HEK293T (cell line): ENCODE measurements at regions not wholly inside any gene's neighbourhood (a gene's known extent, or its start where the extent isn't known, plus 50 kb on each side); places are given as distances from the start of the nearest gene placed in this dataset.

Experiments
- CTCF ChIA-PET: fragments of 350-600 bp; formaldehyde crosslinking; extraction: SDS; loops from one replicate; lab custom pipeline; 2021; ENCODE audit warnings: antibody characterized with exemption, inconsistent platforms; lab: Yijun Ruan, JAX
- POLR2A ChIA-PET: fragments of 350-600 bp; formaldehyde crosslinking; extraction: SDS; loops from one replicate; lab custom pipeline; 2020; ENCODE audit warnings: antibody characterized with exemption, inconsistent platforms; lab: Yijun Ruan, JAX
- DNase-seq: peaks from one replicate; pipeline ENCODE4 v3.0.0; 2012; ENCODE audit warnings: mixed read lengths; ENCODE audit errors: extremely low spot score
- ARNT ChIP-seq: fragments of 450-650 bp; IDR thresholded peaks from 2 replicates; pipeline ENCODE4 v1.6.1; 2017; ENCODE audit warnings: mild to moderate bottlenecking
- BHLHE40 ChIP-seq: fragments of 450-650 bp; IDR thresholded peaks from 2 replicates; pipeline ENCODE4 v1.6.1; 2016; ENCODE audit warnings: mild to moderate bottlenecking, moderate library complexity, borderline replicate concordance
- CTBP1 ChIP-seq: fragments of 450-650 bp; IDR thresholded peaks from 2 replicates; pipeline ENCODE4 v1.6.1; 2016; ENCODE audit warnings: borderline replicate concordance
- ELF4 ChIP-seq: fragments of 450-650 bp; IDR thresholded peaks from 2 replicates; pipeline ENCODE4 v1.6.1; 2017; ENCODE audit warnings: antibody characterized with exemption
- FOXA1 ChIP-seq: fragments of 450-650 bp; IDR thresholded peaks from 2 replicates; pipeline ENCODE4 v1.6.1; 2016; ENCODE audit warnings: mild to moderate bottlenecking
- FOXK2 ChIP-seq: fragments of 450-650 bp; IDR thresholded peaks from 2 replicates; pipeline ENCODE4 v1.6.1; 2016; ENCODE audit warnings: mild to moderate bottlenecking
- FOXM1 ChIP-seq: fragments of 450-650 bp; IDR thresholded peaks from 2 replicates; pipeline ENCODE4 v1.6.1; 2017; ENCODE audit warnings: mild to moderate bottlenecking, borderline replicate concordance
- HDGF ChIP-seq: fragments of 450-650 bp; IDR thresholded peaks from 2 replicates; pipeline ENCODE4 v1.6.1; 2017; ENCODE audit warnings: antibody characterized with exemption, borderline replicate concordance
- L3MBTL2 ChIP-seq: fragments of 450-650 bp; conservative IDR thresholded peaks from 2 replicates; pipeline ENCODE4 v1.6.1; 2016; ENCODE audit warnings: mild to moderate bottlenecking
- LEF1 ChIP-seq: fragments of 450-650 bp; IDR thresholded peaks from 2 replicates; pipeline ENCODE4 v1.6.1; 2017; ENCODE audit warnings: mild to moderate bottlenecking, borderline replicate concordance
- NFRKB ChIP-seq: fragments of 450-650 bp; IDR thresholded peaks from 2 replicates; pipeline ENCODE4 v1.6.1; 2016; ENCODE audit warnings: mild to moderate bottlenecking, moderate library complexity
- SP1 ChIP-seq: fragments of 450-650 bp; IDR thresholded peaks from 2 replicates; pipeline ENCODE4 v1.6.1; 2017
- SUZ12 ChIP-seq: fragments of 450-650 bp; IDR thresholded peaks from 2 replicates; pipeline ENCODE4 v1.6.1; 2016; ENCODE audit warnings: mild to moderate bottlenecking
- TARDBP ChIP-seq: fragments of 450-650 bp; IDR thresholded peaks from 2 replicates; pipeline ENCODE4 v1.6.1; 2016
- ZNF384 ChIP-seq: fragments of 450-650 bp; IDR thresholded peaks from 2 replicates; pipeline ENCODE4 v1.6.1; 2016
- TF ChIP-seq, protein P1 (sequence below): fragments of 450-650 bp; IDR thresholded peaks from 2 replicates; pipeline ENCODE4 v1.6.1; 2016

DNA sequence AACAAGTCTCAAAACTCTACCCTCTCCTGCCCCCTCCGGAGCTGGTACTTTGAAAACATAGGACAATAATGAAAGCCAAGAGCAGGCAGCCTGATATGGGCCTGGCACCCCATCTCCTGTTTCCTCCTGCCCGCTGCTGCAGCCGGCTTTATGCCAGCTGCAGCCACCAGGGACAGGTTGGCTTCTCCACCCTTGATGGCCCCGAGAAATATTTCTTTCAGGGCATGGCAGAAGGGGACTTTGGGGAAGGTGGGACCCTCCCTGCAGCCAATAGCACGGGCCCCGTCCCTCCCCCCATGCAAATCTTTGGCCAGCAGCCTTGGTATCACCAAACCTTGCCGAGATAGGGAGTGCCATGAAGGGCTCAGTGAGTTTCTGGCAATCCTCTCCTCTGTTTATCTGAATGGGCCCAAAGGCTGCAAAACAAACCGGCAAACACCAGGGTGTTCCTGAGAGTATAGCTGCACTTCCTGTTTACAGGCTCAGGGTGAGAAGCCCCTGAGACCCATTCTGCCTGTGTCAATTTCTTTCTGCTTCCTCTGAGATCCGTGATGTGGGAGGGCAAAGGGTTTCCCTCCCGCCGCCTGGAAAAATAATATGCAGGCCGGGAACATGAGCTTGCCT, 73.4 kb upstream of the BOD1 start:
- ChIA-PET CTCF (no interaction called here), POLR2A (no interaction called here)
- no peak for TF ChIP-seq CTBP1
- no peak for TF ChIP-seq SUZ12
- TF ChIP-seq ELF4: no peak
- TF ChIP-seq FOXK2: no peak
- no peak for TF ChIP-seq FOXA1
- TF ChIP-seq, protein P1, sequence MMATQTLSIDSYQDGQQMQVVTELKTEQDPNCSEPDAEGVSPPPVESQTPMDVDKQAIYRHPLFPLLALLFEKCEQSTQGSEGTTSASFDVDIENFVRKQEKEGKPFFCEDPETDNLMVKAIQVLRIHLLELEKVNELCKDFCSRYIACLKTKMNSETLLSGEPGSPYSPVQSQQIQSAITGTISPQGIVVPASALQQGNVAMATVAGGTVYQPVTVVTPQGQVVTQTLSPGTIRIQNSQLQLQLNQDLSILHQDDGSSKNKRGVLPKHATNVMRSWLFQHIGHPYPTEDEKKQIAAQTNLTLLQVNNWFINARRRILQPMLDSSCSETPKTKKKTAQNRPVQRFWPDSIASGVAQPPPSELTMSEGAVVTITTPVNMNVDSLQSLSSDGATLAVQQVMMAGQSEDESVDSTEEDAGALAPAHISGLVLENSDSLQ: no peak
- no peak for TF ChIP-seq ZNF384
- no peak for TF ChIP-seq SP1
- TF ChIP-seq NFRKB: no peak
- TF ChIP-seq ARNT: no peak
- DNase-seq: no peak

DNA sequence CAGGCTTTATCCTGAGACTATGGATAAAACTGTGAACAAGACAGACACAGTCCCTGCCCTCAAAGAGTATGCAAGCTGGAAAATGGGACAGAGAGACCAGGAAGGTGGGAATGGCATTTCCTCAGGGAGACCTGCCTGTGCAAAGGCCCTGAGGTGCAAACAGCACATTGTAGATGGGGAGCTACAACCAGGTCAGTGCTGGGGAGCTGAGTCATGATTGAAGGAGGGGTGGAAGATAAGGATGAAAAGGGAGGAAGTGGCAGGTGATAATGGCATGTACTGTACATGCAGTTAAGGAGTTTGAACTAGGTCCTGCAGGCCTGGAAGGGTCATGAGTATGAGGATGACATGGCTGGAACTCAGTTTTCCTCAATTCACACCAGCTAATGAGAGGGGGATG, 75.5 kb upstream of the BOD1 start:
- POLR2A ChIA-PET: no interaction called here
- no peak for DNase-seq
- CTCF ChIA-PET: no interaction called here
- TF ChIP-seq L3MBTL2 (no peak), SP1 (no peak), NFRKB (no peak), LEF1 (no peak), ARNT (no peak)

DNA sequence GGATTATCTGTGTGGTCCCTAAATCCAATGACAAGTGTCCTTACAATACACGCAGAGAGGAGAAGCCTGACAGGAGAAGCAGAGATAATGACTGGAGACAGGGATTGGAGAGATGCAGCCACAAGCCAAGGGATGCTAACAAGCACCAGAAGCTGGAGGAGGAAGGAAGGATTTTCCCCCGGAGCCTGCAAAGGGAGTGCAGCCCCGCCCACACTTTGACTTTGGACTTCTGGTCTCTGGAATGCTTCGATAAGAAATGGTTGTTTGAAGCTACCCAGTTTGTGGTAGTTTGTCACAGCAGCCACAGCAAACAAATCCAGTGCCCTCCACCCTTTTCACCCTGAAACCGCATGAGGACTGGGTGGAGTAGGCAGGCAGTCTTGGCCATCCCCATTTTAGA, 77.2 kb upstream of the BOD1 start:
- TF ChIP-seq FOXK2 (no peak), FOXM1 (no peak), L3MBTL2 (no peak), HDGF (no peak), ZNF384 (no peak), BHLHE40 (no peak)
- ChIA-PET CTCF (no interaction called here), POLR2A (no interaction called here)
- no peak for DNase-seq

DNA sequence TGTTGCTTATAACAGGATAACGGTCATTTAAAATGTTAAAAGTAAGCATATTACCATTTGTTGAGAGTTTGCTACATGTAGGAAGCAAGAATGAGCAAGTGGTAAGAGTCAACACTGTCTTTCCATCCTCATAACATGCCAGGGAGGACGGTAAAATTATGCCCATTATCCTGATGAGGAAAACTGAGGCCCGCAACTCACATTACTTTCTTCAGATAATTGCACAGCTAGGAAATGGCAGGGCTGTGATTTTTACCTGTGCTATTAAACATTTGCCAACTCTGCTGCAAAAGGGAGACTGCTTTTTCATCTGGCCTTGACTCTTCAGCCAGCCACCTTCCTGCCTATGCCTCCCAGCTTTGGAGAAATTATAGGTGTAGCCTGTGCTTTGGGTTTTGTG, 79.8 kb upstream of the BOD1 start:
- POLR2A ChIA-PET: no interaction called here
- CTCF ChIA-PET: no interaction called here
- DNase-seq: no peak

DNA sequence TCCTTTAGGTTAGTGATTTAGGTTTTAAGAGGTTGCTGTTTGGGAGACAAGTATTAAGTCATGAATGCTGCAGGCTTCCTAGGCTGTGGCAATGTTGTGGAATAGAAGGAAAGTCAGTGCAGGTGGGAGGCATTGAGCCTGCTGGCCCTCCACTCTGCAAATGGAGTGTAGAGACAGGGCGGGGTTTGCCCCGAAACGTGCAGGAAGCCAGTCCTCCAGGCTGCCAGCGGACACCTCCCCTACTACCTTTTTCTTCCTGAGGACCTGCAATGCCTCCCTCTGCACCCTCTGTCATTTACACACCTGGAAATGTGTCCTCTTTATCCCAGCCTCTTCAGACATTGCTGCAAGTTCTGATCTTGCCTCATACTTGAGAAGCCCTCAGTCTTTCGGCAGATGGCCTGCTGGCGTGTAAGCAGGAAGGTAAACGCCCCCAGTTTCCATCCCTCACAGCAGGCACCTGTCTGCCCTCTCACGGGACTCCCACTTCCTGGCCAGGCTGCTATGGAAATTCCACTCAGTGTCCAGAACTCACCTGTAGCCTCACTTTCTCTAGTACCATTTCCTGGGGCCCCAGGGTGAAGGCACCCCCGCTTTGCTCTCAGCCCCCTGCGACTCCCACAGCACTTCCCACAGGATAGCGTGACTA, 81.6 kb upstream of the BOD1 start:
- POLR2A ChIA-PET: no interaction called here
- TF ChIP-seq HDGF: no peak
- TF ChIP-seq FOXM1: no peak
- no peak for TF ChIP-seq L3MBTL2
- no peak for TF ChIP-seq LEF1
- TF ChIP-seq ELF4: no peak
- TF ChIP-seq, protein P1: no peak
- no peak for TF ChIP-seq CTBP1
- no peak for TF ChIP-seq TARDBP
- no peak for TF ChIP-seq SP1
- no peak for TF ChIP-seq BHLHE40
- no peak for TF ChIP-seq SUZ12
- no peak for TF ChIP-seq FOXA1
- no peak for TF ChIP-seq ZNF384
- no peak for TF ChIP-seq ARNT
- TF ChIP-seq NFRKB: no peak
- TF ChIP-seq FOXK2: no peak
- no peak for DNase-seq
- CTCF ChIA-PET: no interaction called here

More for the DNA sequence above, 79.8 kb upstream of the BOD1 start:
- TF ChIP-seq LEF1 (no peak), TARDBP (no peak), FOXA1 (no peak), ELF4 (no peak), BHLHE40 (no peak), HDGF (no peak), FOXK2 (no peak), NFRKB (no peak), L3MBTL2 (no peak), ZNF384 (no peak), ARNT (no peak), SUZ12 (no peak), SP1 (no peak)
- TF ChIP-seq, protein P1: no peak

DNA sequence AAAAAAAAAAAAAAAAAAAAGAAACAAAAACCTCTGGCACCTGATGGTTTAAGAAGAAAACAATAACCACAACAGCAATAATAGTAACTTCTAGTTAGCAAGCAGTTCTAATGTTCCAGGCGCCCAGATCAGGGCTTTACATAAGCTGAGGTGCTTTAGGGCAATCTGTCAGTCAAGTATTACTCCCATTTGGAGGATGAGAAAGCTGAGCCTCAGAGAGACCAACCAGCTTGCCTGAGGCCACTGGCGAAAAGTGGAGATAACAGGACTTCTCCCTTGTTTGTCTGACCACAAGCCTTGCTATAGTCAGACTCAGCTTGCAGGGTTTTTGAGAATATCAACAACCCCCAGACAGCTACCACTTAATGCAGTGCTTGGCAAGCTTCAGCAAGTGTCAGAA, 83.5 kb upstream of the BOD1 start:
- ChIA-PET CTCF (no interaction called here), POLR2A (no interaction called here)
- TF ChIP-seq LEF1 (no peak), CTBP1 (no peak), HDGF (no peak), FOXA1 (no peak), NFRKB (no peak), ELF4 (no peak), ARNT (no peak), FOXM1 (no peak), SUZ12 (no peak), TARDBP (no peak)
- TF ChIP-seq, protein P1: no peak

More for the DNA sequence above, 83.5 kb upstream of the BOD1 start:
- DNase-seq: no peak
